ENCODE measurements at regions not wholly inside any gene's neighbourhood (a gene's known extent, or its start where the extent isn't known, plus 50 kb on each side); places are given as distances from the start of the nearest gene placed in this dataset.
"Not testable (repeated sequence)": the region's sequence is repeated elsewhere in the genome, so short reads cannot be mapped to it uniquely, and the experiment has no call there.

DNA sequence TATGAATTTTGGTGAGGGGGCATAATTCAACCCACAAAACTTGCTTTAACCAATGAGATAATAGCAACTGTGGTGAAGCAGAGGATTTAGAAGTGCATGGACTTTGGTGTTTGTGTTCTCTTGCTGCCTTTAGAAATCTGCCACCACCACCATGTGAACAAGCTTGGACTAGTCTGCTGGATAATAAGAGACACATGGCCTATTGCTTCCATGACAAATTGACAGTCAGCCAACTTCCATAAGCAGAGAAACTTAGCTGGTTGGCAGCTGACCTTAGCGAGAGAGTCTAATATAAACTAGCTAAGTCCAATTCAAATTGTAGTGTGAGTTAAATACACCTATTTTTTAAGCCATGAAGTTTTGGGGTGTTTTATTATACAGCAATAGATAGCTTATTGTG is 482.1 kb upstream of the ANO5 start:
- H3K4me3 ChIP-seq (replicated peaks; ENCODE audit: low read depth, low read length), result no peak overlapping the region
- TF ChIP-seq, protein P1, sequence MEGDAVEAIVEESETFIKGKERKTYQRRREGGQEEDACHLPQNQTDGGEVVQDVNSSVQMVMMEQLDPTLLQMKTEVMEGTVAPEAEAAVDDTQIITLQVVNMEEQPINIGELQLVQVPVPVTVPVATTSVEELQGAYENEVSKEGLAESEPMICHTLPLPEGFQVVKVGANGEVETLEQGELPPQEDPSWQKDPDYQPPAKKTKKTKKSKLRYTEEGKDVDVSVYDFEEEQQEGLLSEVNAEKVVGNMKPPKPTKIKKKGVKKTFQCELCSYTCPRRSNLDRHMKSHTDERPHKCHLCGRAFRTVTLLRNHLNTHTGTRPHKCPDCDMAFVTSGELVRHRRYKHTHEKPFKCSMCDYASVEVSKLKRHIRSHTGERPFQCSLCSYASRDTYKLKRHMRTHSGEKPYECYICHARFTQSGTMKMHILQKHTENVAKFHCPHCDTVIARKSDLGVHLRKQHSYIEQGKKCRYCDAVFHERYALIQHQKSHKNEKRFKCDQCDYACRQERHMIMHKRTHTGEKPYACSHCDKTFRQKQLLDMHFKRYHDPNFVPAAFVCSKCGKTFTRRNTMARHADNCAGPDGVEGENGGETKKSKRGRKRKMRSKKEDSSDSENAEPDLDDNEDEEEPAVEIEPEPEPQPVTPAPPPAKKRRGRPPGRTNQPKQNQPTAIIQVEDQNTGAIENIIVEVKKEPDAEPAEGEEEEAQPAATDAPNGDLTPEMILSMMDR (IDR thresholded peaks at IDR 0.05; ENCODE audit: low read length, missing control alignments), result no peak
- no peak for DNase-seq (ENCODE audit: low read depth)

DNA sequence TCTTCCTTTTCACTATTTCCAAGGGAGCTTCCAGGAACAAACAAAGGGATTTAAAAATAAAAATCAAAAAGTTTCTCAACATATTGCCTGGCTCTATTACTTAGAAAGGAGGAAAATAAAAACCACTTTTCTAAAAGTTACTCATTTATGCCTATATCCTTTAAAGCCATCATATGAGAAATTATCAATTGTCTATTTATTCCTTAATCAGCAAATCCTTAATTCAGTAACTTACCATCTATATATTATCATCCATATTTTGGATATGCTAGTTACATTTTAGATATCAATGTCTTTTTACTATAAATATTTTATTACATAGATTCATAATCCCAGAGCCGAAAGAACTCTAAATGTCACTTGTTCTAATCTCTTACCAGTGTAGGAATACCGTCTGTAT is 481.5 kb upstream of the ANO5 start:
- DNase-seq (ENCODE audit: low read depth), result no peak
- TF ChIP-seq, protein P1 (IDR thresholded peaks at IDR 0.05; ENCODE audit: low read length, missing control alignments), result no peak
- no peak overlapping the region for H3K4me3 ChIP-seq (replicated peaks; ENCODE audit: low read depth, low read length)

DNA sequence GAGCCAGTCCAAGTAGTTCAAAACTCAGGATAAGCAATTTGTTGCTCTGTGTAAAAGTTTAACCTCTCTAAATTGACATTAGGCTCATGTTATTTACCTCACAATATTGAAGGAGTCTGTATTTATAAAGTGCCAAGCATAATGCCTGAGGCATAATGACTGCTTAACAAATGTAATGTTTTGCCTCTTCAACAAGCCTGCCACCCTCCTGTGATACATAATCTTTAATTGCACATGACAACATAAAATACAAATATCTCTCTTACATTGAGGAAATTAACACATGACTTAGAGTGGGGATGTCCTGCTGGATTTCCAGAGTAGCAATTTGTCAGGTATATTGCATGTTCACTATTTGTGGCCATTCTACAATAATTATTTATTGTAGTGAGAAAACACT is 469.2 kb upstream of the ANO5 start:
- no peak overlapping the region for H3K4me3 ChIP-seq (replicated peaks; ENCODE audit: low read depth, low read length)
- DNase-seq (ENCODE audit: low read depth), result no peak
- TF ChIP-seq, protein P1 (IDR thresholded peaks at IDR 0.05; ENCODE audit: low read length, missing control alignments), result no peak

DNA sequence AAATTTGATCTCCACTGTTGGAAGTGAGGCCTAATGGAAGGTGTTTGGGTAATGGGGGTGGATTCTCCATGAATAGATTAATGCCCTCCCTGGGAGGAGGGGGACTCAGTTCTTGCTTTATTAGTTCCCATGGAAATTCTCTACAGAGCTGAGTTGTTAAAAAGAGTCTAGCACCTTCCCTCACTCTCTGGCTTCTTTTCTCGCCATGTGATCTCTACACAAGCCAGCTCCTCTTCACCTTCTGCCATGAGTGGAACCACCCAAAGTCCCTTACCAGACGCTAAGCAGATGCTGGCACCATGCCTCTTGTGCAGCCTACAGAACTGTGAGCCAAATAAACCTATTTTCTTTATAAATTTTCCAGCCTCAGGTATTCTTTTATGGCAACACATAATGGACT is 465.8 kb upstream of the ANO5 start:
- no peak for DNase-seq (ENCODE audit: low read depth)
- H3K4me3 ChIP-seq (replicated peaks; ENCODE audit: low read depth, low read length), result no peak overlapping the region
- TF ChIP-seq, protein P1 (IDR thresholded peaks at IDR 0.05; ENCODE audit: low read length, missing control alignments), result no peak

DNA sequence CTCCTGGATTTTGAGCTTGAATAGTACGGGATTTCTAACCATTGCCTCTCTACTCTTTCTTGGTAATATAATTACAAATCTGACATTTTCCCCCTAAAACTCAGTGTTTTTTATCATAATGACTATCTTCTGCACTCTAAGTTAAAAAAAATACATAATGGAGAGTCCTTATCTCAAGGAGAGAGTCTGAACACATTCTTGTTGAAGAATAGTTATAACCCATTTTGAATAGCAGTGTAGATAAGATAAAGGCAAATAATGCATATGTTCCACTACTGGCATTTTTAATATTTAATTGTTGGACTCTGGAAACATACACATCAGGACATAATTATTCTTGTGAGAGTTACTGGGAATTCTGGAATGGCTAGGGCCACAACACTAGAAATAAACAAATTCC is 456.5 kb upstream of the ANO5 start:
- H3K4me3 ChIP-seq (replicated peaks; ENCODE audit: low read depth, low read length), result no peak overlapping the region
- TF ChIP-seq, protein P1 (IDR thresholded peaks at IDR 0.05; ENCODE audit: low read length, missing control alignments), result no peak
- DNase-seq (ENCODE audit: low read depth), result no peak

DNA sequence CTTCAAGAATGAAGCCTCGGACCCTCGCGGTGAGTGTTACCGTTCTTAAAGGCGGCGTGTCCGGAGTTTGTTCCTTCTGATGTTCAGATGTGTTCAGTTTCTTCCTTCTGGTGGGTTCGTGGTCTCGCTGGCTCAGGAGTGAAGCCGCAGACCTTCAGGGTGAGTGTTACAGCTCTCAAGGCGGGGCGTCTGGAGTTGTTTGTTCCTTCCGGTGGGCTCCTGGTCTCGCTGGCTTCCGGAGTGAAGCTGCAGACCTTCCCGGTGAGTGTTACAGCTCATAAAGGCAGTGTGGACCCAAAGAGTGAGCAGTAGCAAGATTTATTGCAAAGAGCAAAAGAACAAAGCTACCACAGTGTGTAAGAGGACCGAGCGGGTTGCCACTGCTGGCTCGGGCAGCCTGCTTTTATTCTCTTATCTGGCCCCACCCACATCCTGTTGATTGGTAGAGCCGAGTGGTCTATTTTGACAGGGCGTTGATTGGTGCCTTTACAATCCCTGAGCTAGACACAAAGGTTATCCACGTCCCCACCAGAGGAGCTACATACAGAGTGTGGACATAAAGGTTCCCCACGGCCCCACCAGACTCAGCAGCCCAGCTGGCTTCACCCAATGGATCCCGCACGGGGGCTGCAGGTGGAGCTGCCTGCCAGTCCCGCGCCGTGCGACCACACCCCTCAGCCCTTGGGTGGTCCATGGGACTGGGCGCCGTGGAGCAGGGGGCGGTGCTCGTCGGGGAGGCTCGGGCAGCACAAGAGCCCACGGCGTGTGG is 440.2 kb upstream of the ANO5 start:
- DNase-seq (ENCODE audit: low read depth); H3K4me3 ChIP-seq (replicated peaks; ENCODE audit: low read depth, low read length): not testable (repeated sequence)

DNA sequence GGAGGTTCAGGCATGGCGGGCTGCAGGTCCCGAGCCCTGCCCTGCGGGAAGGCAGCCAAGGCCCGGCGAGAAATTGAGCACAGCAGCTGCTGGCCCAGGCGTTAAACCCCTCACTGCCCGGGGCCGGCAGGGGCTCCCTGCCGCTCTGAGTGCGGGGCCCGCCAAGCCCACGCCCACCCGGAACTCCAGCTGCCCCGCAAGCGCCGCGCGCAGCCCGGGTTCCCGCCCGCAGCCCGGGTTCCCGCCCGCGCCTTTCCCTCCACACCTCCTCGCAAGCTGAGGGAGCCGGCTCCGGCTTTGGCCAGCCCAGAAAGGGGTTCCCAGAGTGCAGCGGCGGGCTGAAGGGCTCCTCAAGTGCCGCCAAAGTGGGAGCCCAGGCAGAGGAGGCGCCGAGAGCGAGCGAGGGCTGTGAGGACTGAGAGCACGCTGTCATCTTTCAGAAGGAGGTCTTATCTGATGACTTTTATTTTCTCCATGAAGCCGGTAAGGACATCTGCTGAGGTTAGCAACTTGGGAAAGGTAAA is 439.6 kb upstream of the ANO5 start:
- H3K4me3 ChIP-seq (replicated peaks; ENCODE audit: low read depth, low read length); DNase-seq (ENCODE audit: low read depth): not testable (repeated sequence)

DNA sequence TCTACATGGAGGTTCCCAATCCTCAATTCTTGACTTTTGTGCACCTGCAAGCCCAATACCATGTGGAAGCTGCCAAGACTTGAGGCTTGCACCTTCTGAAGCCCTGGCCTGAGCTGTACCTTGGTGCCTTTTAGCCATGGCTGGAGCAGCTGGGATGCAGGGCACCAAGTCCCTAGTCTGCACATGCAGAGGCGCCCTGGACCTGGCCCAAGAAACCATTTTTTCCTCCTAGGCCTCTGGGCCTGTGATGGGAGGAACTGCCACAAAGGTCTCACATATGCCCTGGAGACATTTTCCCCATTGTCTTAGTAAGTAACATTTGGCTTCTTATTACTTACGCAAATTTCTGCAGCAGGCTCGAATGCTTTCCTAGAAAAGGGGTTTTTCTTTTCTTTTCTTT is 431.9 kb upstream of the ANO5 start:
- H3K4me3 ChIP-seq (replicated peaks; ENCODE audit: low read depth, low read length), result no peak overlapping the region
- DNase-seq (ENCODE audit: low read depth), result no peak
- TF ChIP-seq, protein P1 (IDR thresholded peaks at IDR 0.05; ENCODE audit: low read length, missing control alignments), result no peak
